IPS DF 19.7 (cell line): ENCODE measurements at regions not wholly inside any gene's neighbourhood (a gene's known extent, or its start where the extent isn't known, plus 50 kb on each side); places are given as distances from the start of the nearest gene placed in this dataset.

Source experiments
- DNase-seq: peaks from one replicate; pipeline ENCODE4 v3.0.0-alpha.2; 2013; ENCODE audit warnings: low read depth, low spot score

DNA sequence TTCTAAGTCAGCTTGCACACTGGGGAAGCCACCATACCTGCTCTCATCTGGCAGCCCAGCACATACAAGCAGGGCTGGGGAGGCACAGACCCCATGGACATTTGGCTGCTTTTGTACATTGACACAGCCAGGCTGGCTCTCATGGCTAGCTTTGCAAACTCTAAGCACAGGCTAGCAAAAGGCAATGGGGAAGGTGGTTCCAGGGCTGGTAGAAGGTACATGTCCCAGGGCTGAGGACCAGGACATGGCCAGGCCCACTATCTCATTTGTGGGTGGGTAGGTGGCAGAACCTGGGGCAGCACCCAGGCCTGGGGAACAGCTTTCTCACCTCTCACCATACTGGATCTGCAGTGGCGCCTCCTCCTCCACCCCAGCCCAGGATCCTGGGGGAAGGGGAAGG lies 90.9 kb downstream of the HS1BP3 start:
- DNase-seq: no peak

GRCh38 chr2:20560891-20561636 lies 89.8 kb downstream of the HS1BP3 start:
- DNase-seq: no peak

GRCh38 chr2:20561637-20562454 lies 89.1 kb downstream of the HS1BP3 start:
- no peak for DNase-seq

DNA sequence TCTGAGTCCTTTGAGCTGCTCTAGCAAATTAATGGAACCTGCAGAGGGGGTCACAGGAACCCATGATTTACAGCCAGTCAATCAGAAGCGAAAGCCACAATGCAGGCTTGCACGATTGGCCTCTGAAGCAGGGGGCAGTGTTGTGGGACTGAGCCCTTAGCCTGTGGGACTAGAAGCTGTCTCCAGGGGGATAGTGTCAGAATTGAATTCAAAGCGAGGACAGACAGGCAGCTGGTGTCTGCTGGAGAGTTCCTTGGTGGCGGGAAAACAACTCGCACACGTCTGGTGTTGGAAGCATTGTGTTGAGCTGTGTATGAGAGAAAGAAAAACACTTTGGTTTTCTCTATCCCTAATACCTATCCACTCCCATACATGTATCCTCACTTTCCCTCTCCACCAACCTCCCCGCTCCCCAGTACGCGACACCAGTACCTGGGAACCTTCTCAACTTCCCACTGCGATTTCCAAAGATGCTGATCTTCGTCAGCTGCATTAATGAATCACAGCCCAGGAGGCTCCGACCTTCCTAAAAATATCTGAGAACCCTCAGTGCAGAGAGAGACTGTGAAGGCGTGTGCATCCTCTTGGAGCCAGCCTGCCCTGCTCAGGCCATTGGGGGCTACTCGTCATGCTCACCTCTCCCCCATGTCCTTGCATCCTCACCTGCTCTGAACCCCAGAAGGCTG lies 88.2 kb downstream of the HS1BP3 start:
- DNase-seq: no peak

DNA sequence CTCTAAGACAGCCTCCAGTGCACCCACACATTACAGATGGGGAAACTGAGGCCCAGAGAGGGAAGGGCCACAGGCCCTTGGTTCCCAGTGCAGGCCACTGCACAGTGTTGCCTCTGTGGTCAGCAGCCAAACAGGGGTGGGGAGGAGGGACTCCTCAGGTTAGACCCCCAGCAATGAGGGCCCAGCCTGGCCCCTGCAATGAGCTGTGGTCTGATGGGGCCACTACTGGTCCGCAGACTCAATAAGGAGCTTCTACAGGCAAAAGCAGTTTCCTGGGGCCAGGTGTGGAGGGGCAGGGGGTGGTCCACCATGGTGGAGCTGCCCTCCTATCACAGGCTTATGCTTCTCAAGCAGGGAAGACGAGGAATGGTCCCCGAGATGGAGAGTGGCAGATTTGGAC lies 87.6 kb downstream of the HS1BP3 start:
- DNase-seq: no peak

GRCh38 chr2:20563833-20564232 lies 87.1 kb downstream of the HS1BP3 start:
- no peak for DNase-seq

- DNase-seq: no peak
Measured at GRCh38 chr2:20565101-20565622, 85.7 kb downstream of the HS1BP3 start.

DNA sequence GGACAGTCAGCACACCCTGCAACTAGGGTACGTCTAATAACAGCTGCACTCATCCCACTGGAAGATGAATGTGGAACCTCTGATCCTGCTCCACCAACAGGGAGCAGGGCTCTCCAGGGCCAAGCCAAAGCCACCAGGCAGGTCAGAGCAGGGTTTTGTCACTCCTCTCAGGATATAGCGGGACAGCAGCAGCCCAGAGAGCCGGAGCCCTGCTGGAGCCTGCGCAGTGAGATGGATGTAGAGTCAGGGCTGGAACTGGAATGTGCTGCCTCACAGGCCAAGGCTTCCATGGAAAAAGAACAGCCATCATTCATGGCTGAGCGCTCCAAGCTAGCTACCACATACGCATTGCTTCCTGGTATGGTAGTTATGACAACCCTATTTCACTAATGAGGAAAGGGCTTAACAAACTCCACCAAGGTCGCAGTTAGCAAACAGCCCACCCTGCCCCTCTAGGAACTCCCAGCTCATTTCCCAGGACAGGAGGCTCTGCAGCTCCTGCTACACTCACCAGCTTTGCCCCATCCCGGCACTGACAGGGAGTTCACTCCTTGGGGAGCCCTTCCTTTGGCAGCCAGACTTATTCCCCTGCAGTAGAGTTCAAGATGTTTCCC lies 85.2 kb downstream of the HS1BP3 start:
- DNase-seq: no peak

DNA sequence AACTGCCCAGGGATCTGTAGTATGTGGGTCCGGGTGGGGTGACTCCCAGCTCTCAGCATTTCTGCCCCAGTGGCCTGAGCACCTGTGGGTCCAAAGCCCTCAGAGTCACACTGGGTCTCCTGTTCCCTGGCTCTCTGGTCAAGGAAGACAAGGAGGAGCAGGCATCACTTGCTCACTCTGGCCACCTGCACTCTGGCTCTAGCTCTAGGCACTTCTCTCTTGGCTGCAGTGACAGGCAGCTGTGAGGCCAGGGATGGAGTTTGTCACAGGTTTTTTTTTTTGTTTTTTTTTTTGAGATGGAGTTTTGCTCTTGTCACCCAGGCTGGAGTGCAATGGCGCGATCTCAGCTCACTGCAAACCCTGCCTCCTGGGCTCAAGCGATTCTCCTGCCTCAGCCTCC lies 84.6 kb downstream of the HS1BP3 start:
- DNase-seq: no peak

DNA sequence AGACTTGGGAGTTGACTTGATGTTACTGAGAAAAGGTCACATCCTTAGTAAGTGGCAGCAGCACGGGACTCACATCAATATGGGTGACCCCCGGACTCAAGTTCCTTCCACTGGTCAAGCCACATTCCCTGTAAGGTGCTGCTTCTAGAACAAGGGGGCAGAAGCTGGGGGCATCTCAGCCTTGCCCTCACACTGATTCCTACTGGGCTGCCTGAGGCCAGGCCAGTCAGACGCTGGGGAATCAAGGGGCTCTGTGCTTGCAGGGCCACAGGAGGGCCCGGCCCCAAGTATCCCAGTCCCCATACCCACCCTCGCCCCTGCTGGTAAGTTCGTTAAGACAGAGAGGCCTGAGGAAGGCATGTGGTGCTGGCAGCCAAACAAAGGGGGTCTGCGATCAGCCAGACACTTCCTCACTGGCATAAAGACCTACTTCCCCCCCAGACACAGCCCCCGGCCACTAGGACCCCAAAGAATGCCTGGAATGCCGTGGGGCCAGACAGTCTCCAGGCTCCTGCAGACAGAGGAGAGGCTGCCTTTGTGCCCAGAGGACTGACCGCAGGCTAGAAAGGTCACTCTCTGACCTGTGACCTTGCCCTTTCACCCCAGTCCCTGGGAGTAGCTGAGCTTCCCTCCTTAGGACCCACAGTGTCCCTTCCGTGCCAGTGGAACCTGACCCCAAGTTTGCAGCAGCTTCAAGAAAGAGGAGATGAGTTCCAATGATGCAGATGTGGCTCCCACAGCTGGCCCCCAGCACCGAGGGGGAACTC lies 83.6 kb downstream of the HS1BP3 start:
- DNase-seq: peak; percentile 63
